ENCODE measurements at regions not wholly inside any gene's neighbourhood (a gene's known extent, or its start where the extent isn't known, plus 50 kb on each side); places are given as distances from the start of the nearest gene placed in this dataset.

GRCh38 chr6:15999201-15999600 lies 129.7 kb upstream of the MYLIP start:
- POLR2A ChIA-PET, result no interaction called here
- no peaks in the 10 kb centered on the region for H3K9me3 ChIP-seq (ENCODE audit: low read length)
- no peaks in the 10 kb centered on the region for H3K4me1 ChIP-seq (ENCODE audit: insufficient read depth, low read length, poor library complexity, severe bottlenecking)
- intact Hi-C loops (cut with micrococcal nuclease; ENCODE audit: unreplicated experiment), result no loop called here
- TF ChIP-seq CTCF (conservative IDR thresholded peaks at IDR 0.05; ENCODE audit: low read length) (no peak), EZH2phosphoT487 (IDR thresholded peaks at IDR 0.05; ENCODE audit: borderline replicate concordance, low read depth, low read length) (no peak)
- no peaks in the 10 kb centered on the region for H4K20me1 ChIP-seq (ENCODE audit: insufficient read depth, low read length)
- no peak for DNase-seq (ENCODE audit: low spot score)
- H2AFZ ChIP-seq (ENCODE audit: low read length), result no peak overlapping the region
- H3K4me2 ChIP-seq (ENCODE audit: low read length), result no peak overlapping the region
- no peak overlapping the region for H3K27ac ChIP-seq (ENCODE audit: low read depth, low read length, poor library complexity, severe bottlenecking)
- H3K36me3 ChIP-seq (ENCODE audit: insufficient read depth, low read length), result no peaks in the 10 kb centered on the region
- CTCF ChIA-PET (ENCODE audit: unreplicated experiment), result no interaction called here
- no TSS peak for BruUV-seq (replicated peaks)
- H3K79me2 ChIP-seq (ENCODE audit: insufficient read depth, low read depth, low read length), result no peaks in the 10 kb centered on the region
- no peak overlapping the region for H3K4me3 ChIP-seq (ENCODE audit: low read depth, low read length, poor library complexity, severe bottlenecking)
- H3K9me2 ChIP-seq (ENCODE audit: insufficient read depth, low read length), result no peaks in the 10 kb centered on the region

- intact Hi-C loops (cut with micrococcal nuclease; ENCODE audit: unreplicated experiment), result no loop called here
Observed at GRCh38 chr6:15997586-15998388, 131.1 kb upstream of the MYLIP start.

More at GRCh38 chr6:15997586-15998388, 131.1 kb upstream of the MYLIP start:
- ChIA-PET POLR2A (no interaction called here), CTCF (ENCODE audit: unreplicated experiment) (no interaction called here)
- no peaks in the 10 kb centered on the region for H4K20me1 ChIP-seq (ENCODE audit: insufficient read depth, low read length)
- H3K9me3 ChIP-seq (ENCODE audit: low read length), result no peaks in the 10 kb centered on the region
- no TSS peak for BruUV-seq (replicated peaks)
- H2AFZ ChIP-seq (ENCODE audit: low read length), result no peak overlapping the region
- no peak for DNase-seq (ENCODE audit: low spot score)
- no peak overlapping the region for H3K4me2 ChIP-seq (ENCODE audit: low read length)
- no peak overlapping the region for H3K27ac ChIP-seq (ENCODE audit: low read depth, low read length, poor library complexity, severe bottlenecking)
- no peaks in the 10 kb centered on the region for H3K9me2 ChIP-seq (ENCODE audit: insufficient read depth, low read length)
- H3K4me3 ChIP-seq (ENCODE audit: low read depth, low read length, poor library complexity, severe bottlenecking), result no peak overlapping the region
- H3K79me2 ChIP-seq (ENCODE audit: insufficient read depth, low read depth, low read length), result no peaks in the 10 kb centered on the region
- no peaks in the 10 kb centered on the region for H3K36me3 ChIP-seq (ENCODE audit: insufficient read depth, low read length)
- no peaks in the 10 kb centered on the region for H3K4me1 ChIP-seq (ENCODE audit: insufficient read depth, low read length, poor library complexity, severe bottlenecking)
- TF ChIP-seq CTCF (conservative IDR thresholded peaks at IDR 0.05; ENCODE audit: low read length), result no peak
- TF ChIP-seq EZH2phosphoT487 (IDR thresholded peaks at IDR 0.05; ENCODE audit: borderline replicate concordance, low read depth, low read length), result no peak

Measured in OCI-LY7 (cell line).